ENCODE measurements at regions not wholly inside any gene's neighbourhood (a gene's known extent, or its start where the extent isn't known, plus 50 kb on each side); places are given as distances from the start of the nearest gene placed in this dataset.

GRCh38 chr7:116443646-116444045 is 55.9 kb upstream of the CAV2 start:
- H3K27ac ChIP-seq (ENCODE audit: low read depth in 1 of 2, low read length in 1 of 2): peak overlapping the region in 1 of 2 donors; percentile 72
- WGBS, 2 donors: 95 to 98% methylated on average over 3 of the region's 3 CpGs

DNA sequence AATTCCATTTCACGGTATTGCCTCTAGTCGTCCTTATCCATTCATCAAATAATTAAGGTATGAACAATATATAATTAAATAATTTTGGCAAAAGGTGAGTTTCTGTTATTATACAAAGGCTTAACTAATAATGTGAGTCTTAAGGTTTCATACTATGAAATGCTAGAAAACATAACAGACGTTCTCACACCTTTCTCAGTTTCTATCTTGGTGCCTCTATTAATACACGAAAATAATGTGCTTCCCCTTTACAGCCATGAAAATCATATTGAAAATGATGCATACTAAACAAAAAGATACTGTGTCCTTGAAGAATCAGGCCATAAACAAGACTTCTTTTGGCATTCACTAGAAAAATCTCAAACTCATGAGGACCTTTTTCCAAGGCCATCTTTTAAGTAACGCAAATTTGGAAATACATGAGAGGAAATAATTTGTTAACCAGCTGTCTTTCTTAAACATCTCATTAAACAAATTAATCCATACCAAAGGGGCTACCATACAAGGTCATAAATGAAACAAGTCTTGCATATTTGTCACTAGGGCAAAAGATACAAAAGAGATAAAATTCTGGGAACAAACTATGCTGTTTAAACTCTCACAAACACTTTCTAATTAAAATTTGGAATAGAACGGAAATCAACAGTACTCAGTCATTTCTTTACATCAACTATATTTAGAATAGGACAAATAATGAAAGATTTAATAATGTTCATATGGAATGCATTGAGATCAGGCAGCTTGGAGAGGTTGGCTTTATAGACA is 53.9 kb upstream of the CAV2 start:
- Histone ChIP-seq H3K9ac (ENCODE audit: insufficient read depth in 1 of 2, low read length in 2 of 2) (peak overlapping the region in 1 of 2 donors; percentile 52), H3K36me3 (ENCODE audit: control insufficient read depth in 4 of 4, insufficient read depth in 4 of 4, low read length in 4 of 4) (no peaks in the 10 kb centered on the region), H3K4me1 (ENCODE audit: control insufficient read depth in 5 of 5, insufficient read depth in 5 of 5, low read length in 5 of 5) (peaks cover 2 to 49% (median 14%) of the 10 kb centered on the region in 5 donors), H3K9me3 (ENCODE audit: control insufficient read depth in 4 of 4, insufficient read depth in 3 of 4, low read length in 3 of 4) (no peaks in the 10 kb centered on the region), H3K27me3 (ENCODE audit: control insufficient read depth in 3 of 3, insufficient read depth in 3 of 3, low read length in 2 of 3) (no peaks in the 10 kb centered on the region), H3K4me3 (no peak overlapping the region), H3K27ac (ENCODE audit: low read depth in 1 of 2, low read length in 1 of 2) (no peak overlapping the region)
- ATAC-seq (ENCODE audit: insufficient read depth, low FRiP score) (no peak), DNase-seq (peak in 2 of 3 donors; percentile 87 to 88)
- TF ChIP-seq, protein P1, sequence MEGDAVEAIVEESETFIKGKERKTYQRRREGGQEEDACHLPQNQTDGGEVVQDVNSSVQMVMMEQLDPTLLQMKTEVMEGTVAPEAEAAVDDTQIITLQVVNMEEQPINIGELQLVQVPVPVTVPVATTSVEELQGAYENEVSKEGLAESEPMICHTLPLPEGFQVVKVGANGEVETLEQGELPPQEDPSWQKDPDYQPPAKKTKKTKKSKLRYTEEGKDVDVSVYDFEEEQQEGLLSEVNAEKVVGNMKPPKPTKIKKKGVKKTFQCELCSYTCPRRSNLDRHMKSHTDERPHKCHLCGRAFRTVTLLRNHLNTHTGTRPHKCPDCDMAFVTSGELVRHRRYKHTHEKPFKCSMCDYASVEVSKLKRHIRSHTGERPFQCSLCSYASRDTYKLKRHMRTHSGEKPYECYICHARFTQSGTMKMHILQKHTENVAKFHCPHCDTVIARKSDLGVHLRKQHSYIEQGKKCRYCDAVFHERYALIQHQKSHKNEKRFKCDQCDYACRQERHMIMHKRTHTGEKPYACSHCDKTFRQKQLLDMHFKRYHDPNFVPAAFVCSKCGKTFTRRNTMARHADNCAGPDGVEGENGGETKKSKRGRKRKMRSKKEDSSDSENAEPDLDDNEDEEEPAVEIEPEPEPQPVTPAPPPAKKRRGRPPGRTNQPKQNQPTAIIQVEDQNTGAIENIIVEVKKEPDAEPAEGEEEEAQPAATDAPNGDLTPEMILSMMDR (IDR thresholded peaks at IDR 0.05; ENCODE audit: control extremely low read depth, extremely low read depth): no peak
- 72 to 73% methylated on average over 6 of the region's 6 CpGs for WGBS, 2 donors

More at GRCh38 chr7:116443646-116444045, 55.9 kb upstream of the CAV2 start:
- TF ChIP-seq, protein P1 (IDR thresholded peaks at IDR 0.05; ENCODE audit: control extremely low read depth, extremely low read depth): no peak
- DNase-seq (no peak), ATAC-seq (ENCODE audit: insufficient read depth, low FRiP score) (no peak)
- H3K4me3 ChIP-seq: no peak overlapping the region
- no peaks in the 10 kb centered on the region for H3K36me3 ChIP-seq (ENCODE audit: control insufficient read depth in 4 of 4, insufficient read depth in 4 of 4, low read length in 4 of 4)
- H3K9ac ChIP-seq (ENCODE audit: insufficient read depth in 1 of 2, low read length in 2 of 2): no peak overlapping the region
- H3K27me3 ChIP-seq (ENCODE audit: control insufficient read depth in 3 of 3, insufficient read depth in 3 of 3, low read length in 2 of 3): no peaks in the 10 kb centered on the region
- H3K9me3 ChIP-seq (ENCODE audit: control insufficient read depth in 4 of 4, insufficient read depth in 3 of 4, low read length in 3 of 4): no peaks in the 10 kb centered on the region
- H3K4me1 ChIP-seq (ENCODE audit: control insufficient read depth in 5 of 5, insufficient read depth in 5 of 5, low read length in 5 of 5): peaks cover 2 to 57% (median 16%) of the 10 kb centered on the region in 5 donors

- peak; percentile 42 to 86 (median 80) for DNase-seq
- H3K9ac ChIP-seq (ENCODE audit: insufficient read depth in 1 of 2, low read length in 2 of 2): peak overlapping the region in 1 of 2 donors; percentile 52
- WGBS, 2 donors: 65 to 76% methylated on average over 5 of the region's 5 CpGs
- TF ChIP-seq, protein P1 (IDR thresholded peaks at IDR 0.05; ENCODE audit: control extremely low read depth, extremely low read depth): no peak
- no peak overlapping the region for H3K4me3 ChIP-seq
- peaks cover 2 to 47% (median 11%) of the 10 kb centered on the region in 5 donors for H3K4me1 ChIP-seq (ENCODE audit: control insufficient read depth in 5 of 5, insufficient read depth in 5 of 5, low read length in 5 of 5)
- no peaks in the 10 kb centered on the region for H3K27me3 ChIP-seq (ENCODE audit: control insufficient read depth in 3 of 3, insufficient read depth in 3 of 3, low read length in 2 of 3)
- ATAC-seq (ENCODE audit: insufficient read depth, low FRiP score): no peak
- no peaks in the 10 kb centered on the region for H3K36me3 ChIP-seq (ENCODE audit: control insufficient read depth in 4 of 4, insufficient read depth in 4 of 4, low read length in 4 of 4)
- H3K9me3 ChIP-seq (ENCODE audit: control insufficient read depth in 4 of 4, insufficient read depth in 3 of 4, low read length in 3 of 4): no peaks in the 10 kb centered on the region
- H3K27ac ChIP-seq (ENCODE audit: low read depth in 1 of 2, low read length in 1 of 2): no peak overlapping the region
Measured at GRCh38 chr7:116446212-116446855, 53.2 kb upstream of the CAV2 start.
